ENCODE measurements at regions not wholly inside any gene's neighbourhood (a gene's known extent, or its start where the extent isn't known, plus 50 kb on each side); places are given as distances from the start of the nearest gene placed in this dataset.

DNA sequence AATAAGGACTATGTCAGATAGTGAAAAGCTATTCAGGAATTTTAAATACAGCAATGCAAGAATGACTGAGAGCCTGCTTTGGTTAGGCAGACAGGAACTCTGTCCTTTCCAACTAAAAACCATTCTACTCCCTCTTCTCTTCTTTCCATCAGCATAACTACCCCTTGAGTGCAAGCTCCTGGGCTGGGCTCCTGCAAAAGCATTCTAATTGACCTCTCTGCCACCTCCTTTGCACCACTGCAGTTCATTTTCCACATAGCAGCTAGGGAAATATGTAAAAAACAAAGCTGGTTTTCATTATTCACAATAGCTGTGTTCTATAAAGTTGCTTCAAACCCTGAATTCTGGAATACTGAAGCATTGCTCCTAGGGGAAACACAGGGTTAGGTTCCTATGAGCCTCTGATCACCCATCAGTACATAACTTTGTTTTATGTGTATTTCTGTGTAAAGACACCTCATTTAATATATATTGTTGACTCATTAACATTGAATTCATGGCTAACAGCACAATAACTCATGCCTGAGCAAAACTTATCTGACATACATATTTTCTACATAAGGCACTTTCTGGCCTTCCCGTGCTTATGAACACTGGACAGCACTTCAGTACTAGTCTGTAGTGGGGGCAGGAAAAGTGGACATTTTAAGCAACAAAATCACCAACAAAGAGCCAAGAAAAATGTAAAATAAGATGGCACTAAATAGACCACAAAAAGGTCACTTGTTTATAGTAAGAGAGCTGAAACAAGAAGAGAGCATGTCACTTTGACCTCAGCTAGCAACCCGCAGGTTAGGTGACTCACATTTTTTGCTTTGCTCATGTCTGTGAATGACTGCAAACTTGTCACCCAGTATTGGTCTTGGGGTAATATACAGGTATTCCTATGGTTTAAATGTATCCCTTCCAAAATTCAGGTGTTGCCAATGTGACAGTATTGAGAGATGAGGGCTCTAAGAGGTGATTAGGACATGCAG is 57.9 kb upstream of the IRF2BP2 start:
- Mint-ChIP-seq H3K36me3 (ENCODE audit: low read depth) (no peaks in the 10 kb centered on the region), H3K9me3 (no peaks in the 10 kb centered on the region), H3K27ac (no peak overlapping the region), H3K4me3 (no peak overlapping the region), H3K4me1 (no peaks in the 10 kb centered on the region), H3K27me3 (no peaks in the 10 kb centered on the region)
- POLR2A ChIA-PET: no interaction called here
- DNase-seq: no peak
- CTCF ChIA-PET: interaction anchor here (1.1 to 2.1 kb wide), 4 partner anchors 9 to 56 kb away, joined by 3 to 8 read pairs (median 4); no protein-coding TSS in a partner anchor

- no peak overlapping the region for H3K4me3 Mint-ChIP-seq
- H3K4me1 Mint-ChIP-seq: no peaks in the 10 kb centered on the region
- H3K27ac Mint-ChIP-seq: no peak overlapping the region
- no peaks in the 10 kb centered on the region for H3K9me3 Mint-ChIP-seq
- no peaks in the 10 kb centered on the region for H3K36me3 Mint-ChIP-seq (ENCODE audit: low read depth)
- ChIA-PET CTCF (interaction anchor here (2.1 kb wide), 1 partner anchor 8 kb away, joined by 8 read pairs; no protein-coding TSS in a partner anchor), POLR2A (no interaction called here)
- no peaks in the 10 kb centered on the region for H3K27me3 Mint-ChIP-seq
- no peak for DNase-seq
These were observed 56.8 kb upstream of the IRF2BP2 start for GRCh38 chr1:234666761-234667160.

DNA sequence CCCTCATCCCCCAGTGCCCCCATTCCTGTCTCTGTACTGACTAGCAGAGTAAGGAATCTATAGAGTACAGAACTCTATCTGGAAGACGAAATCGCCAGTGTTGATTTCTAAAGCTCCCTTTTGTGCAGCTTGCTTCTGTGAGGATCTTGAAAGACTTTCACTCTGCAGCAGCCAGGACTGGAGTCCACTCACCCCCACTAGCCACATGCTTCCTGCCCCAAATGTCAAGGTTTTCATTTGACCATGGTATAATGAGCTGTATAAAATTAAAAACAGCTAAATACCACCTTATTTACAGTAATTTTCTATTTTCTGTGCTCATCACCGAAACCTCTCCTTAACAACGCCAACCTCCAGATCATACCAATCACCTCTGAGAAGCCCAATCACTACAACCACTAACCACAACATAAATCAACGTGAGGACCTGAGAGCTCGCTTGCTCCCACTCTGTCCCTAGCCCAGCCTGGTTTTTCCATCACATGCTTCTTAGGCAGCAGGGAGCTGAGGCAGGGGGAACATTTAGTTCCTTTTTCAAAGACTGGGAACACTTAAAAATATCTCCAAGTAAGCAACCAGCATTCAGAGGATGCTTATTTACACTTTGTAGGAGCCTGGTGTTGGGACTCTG is 56.1 kb upstream of the IRF2BP2 start:
- H3K27me3 Mint-ChIP-seq: no peaks in the 10 kb centered on the region
- no peaks in the 10 kb centered on the region for H3K4me1 Mint-ChIP-seq
- no peak for DNase-seq
- ChIA-PET POLR2A (no interaction called here), CTCF (no interaction called here)
- H3K27ac Mint-ChIP-seq: no peak overlapping the region
- no peaks in the 10 kb centered on the region for H3K36me3 Mint-ChIP-seq (ENCODE audit: low read depth)
- H3K9me3 Mint-ChIP-seq: no peaks in the 10 kb centered on the region
- no peak overlapping the region for H3K4me3 Mint-ChIP-seq

DNA sequence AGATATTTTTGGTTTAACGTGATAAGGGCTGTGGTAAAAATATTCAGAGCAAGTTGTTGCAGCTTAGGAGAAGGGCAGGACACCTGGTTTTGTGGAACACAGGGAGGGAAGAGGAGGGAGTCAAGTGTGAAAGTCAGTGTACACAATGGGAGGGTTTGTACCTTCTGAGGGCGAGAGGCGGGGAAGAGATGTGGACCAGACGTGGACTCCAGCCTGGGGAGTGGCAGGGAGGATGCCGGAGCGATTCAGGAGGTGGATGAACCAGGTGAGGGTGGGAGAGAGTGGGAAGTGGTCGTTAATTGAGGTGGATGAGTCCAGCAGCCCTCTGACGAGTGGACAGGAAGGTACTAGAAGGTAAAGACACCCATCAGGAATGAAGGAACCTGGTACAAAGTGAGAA is 52.2 kb upstream of the IRF2BP2 start:
- CTCF ChIA-PET: interaction anchor here (0.9 kb wide), 1 partner anchor 10 kb away, joined by 4 read pairs; no protein-coding TSS in a partner anchor
- Mint-ChIP-seq H3K4me1 (peaks cover 2% of the 10 kb centered on the region), H3K4me3 (no peak overlapping the region), H3K27ac (no peak overlapping the region), H3K36me3 (ENCODE audit: low read depth) (no peaks in the 10 kb centered on the region), H3K27me3 (no peaks in the 10 kb centered on the region), H3K9me3 (no peaks in the 10 kb centered on the region)
- no peak for DNase-seq
- POLR2A ChIA-PET: no interaction called here

DNA sequence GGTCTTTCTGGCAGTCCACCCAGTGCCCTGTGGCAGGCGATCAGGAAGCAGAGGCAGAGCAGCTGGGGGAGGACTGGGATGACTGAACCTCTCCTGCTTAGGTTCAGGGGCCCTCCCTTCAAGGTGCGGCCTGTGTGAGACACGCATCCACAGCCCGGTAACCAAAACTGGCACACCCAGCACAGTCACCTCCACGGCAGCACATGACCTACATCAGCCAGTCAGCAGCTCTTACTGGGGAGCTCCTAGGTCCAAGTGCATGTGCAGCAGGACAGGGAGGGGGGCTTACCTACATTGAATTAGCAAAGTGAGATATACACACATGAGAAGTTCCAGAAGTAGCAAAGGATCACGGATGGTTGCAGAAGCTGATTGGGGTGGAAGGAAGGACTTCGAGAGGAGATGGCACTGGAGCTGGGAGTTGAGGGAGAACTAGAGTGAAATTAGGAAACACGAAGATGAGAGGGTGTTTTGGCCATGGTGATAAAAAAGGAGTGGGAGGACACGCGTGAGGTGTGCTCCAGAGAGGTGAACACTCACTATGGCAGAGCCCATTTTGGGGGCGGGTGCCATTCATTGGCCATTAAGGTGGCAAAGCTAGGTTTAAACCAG is 51.4 kb upstream of the IRF2BP2 start:
- POLR2A ChIA-PET: no interaction called here
- Mint-ChIP-seq H3K27me3 (no peaks in the 10 kb centered on the region), H3K9me3 (no peaks in the 10 kb centered on the region), H3K4me1 (peaks cover 8% of the 10 kb centered on the region), H3K36me3 (ENCODE audit: low read depth) (no peaks in the 10 kb centered on the region), H3K4me3 (no peak overlapping the region), H3K27ac (no peak overlapping the region)
- DNase-seq: no peak
- CTCF ChIA-PET: interaction anchor here (0.9 kb wide), 1 partner anchor 11 kb away, joined by 4 read pairs; no protein-coding TSS in a partner anchor

GRCh38 chr1:234660536-234661316 is 50.7 kb upstream of the IRF2BP2 start:
- DNase-seq: no peak
- Mint-ChIP-seq H3K4me1 (peaks cover 8% of the 10 kb centered on the region), H3K27me3 (no peaks in the 10 kb centered on the region), H3K36me3 (ENCODE audit: low read depth) (no peaks in the 10 kb centered on the region), H3K4me3 (no peak overlapping the region), H3K9me3 (no peaks in the 10 kb centered on the region), H3K27ac (no peak overlapping the region)
- ChIA-PET CTCF (interaction anchor here (0.9 kb wide), 1 partner anchor 12 kb away, joined by 4 read pairs; no protein-coding TSS in a partner anchor), POLR2A (no interaction called here)
